Inferior parietal cortex (tissue), 1 donor: ENCODE measurements at regions not wholly inside any gene's neighbourhood (a gene's known extent, or its start where the extent isn't known, plus 50 kb on each side); places are given as distances from the start of the nearest gene placed in this dataset.

Source experiments
- DNase-seq: peaks from one replicate; pipeline ENCODE4 v3.0.0-alpha.2; 2016; ENCODE audit errors: extremely low spot score

GRCh38 chr5:124383693-124384092 is 362.7 kb downstream of the ZNF608 start:
- DNase-seq, result no peak

DNA sequence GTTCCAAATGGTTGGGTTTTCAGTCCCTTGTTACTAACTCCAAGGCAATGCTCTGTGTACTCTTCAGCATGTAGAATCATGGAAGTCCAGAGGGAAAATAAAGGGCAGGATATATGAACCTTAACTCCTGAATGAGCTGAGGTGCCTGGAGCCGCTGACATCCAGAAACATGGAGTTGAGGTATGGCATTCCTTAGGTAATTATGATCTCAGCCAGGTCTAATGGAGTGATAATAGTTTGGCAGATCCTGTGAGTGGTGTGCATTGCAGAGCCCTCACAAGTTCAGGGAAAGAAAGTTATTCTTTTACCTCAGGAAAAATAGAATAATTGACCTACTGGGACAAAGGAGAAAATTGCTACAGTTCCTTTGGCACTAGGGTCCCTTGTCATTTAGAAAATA is 369.1 kb downstream of the ZNF608 start:
- DNase-seq, result no peak

DNA sequence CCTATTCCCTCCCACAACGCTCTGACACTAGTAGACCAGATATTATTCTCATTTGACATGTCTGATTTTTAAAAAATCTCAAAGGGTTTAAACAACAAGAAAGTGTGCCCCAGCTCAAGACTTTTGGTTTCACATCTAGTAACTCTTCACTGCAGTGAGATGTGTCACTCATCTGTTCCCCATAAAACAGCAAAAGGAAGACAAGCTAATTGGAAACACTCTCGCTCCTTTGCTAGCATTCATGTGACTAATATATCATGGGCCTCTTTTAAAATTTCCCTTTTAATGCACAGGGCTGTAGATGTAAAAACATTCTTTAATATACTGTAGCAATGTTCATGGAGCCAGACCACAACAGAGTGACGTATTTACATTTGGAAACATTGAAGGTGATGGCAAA is 372.6 kb downstream of the ZNF608 start:
- DNase-seq, result no peak

DNA sequence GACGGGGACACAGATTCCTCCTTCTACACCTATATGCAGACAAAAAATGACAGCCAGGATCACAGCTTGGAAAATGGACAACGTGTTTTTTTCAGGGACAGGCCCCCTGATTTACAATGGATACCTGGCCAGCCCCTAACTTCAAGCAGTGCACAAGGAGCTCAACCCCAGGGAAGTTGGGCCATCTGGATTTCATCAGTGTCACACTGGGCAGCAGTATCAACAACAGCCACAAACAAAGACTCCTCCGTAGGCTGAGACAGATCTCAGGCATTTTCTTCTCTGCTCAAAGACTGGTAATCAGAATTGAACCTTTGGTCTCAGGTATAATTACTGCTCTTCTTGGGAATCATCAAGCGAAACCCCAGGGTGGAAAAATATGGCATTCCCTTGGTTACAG is 374.0 kb downstream of the ZNF608 start:
- DNase-seq, result no peak

- no peak for DNase-seq
Observed at GRCh38 chr5:124371111-124371706, 375.2 kb downstream of the ZNF608 start.

GRCh38 chr5:124370601-124371000 is 375.8 kb downstream of the ZNF608 start:
- no peak for DNase-seq

- DNase-seq, result no peak
Observed at GRCh38 chr5:124365361-124365801, 381.1 kb downstream of the ZNF608 start.

DNA sequence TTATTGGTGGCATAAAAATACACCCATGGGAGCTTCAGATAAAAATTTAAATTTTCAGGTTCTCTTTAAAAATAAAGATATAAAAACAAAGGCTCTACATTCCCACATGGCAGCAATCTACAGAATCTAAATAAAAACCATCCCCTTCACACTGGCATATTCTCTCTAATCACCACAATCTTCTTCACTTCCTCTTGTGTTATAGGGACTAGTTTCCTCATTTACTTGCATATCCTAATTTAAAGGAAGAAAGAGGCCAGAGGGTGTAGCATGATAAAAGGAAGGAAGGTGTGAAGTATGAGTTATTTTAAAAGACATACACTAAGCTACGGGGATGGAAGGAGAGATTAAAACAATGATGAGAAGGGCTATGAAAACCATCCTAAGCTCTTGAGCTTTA is 390.5 kb downstream of the ZNF608 start:
- DNase-seq, result no peak

DNA sequence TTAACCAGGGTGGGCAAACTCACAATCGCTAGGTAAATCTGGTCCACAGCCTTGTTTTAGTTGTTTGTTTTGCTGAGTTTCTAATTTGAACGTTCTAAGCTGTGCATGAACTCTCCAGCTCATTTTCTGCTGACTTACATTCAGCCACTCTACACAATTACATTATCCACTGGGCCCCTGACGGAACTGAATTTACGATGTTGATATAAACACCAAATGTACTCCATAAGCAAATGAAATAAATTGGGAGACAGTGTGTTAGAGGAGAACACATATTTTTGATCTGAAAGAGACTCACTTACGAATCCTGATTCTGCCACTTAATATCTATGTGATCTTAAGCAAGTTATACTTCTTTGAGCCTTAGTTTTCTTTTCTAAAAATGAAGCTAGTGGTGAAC is 393.4 kb downstream of the ZNF608 start:
- no peak for DNase-seq

GRCh38 chr5:124352312-124352711 is 394.1 kb downstream of the ZNF608 start:
- DNase-seq, result no peak

GRCh38 chr5:124349931-124350330 is 396.5 kb downstream of the ZNF608 start:
- no peak for DNase-seq

DNA sequence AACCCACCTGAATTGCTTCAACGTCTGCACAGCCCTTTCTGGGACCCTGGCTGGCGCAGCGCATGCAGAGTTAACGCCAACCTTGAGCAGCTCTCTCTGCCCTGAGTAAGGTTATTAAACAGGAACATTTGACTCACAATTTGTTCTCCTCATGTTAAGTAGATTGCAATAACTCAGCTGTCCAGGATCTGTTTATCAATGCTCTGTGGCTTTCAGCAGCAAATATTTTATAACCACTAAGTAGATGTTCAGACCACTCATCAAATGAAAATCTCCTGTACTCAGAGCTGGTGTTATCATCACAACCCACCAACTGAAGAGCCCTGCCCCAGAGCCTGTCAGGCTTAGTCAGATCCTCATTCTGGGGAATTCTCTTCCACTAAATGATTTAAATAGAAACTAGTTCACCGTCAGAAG is 403.0 kb downstream of the ZNF608 start:
- no peak for DNase-seq

DNA sequence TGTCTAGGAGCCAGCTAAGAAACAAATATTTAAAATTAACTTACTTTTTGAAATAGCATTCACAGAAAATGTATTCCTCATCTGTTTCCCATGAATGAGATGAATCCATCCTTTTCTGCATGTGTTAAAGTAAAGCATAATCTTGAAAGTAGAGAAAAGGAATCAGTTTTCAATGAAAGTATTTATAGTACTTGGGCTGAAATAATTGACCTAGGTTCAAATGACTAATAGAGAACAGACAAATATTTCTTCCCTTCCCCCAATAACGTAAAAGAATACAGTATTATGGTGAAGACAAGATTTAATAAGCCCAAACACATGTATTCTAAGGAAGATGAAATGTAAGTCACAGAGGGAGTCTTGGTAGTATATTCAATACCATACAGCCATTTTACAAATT is 403.5 kb downstream of the ZNF608 start:
- no peak for DNase-seq

- DNase-seq, result no peak
Observed at GRCh38 chr5:124342584-124342983, 403.9 kb downstream of the ZNF608 start.

DNA sequence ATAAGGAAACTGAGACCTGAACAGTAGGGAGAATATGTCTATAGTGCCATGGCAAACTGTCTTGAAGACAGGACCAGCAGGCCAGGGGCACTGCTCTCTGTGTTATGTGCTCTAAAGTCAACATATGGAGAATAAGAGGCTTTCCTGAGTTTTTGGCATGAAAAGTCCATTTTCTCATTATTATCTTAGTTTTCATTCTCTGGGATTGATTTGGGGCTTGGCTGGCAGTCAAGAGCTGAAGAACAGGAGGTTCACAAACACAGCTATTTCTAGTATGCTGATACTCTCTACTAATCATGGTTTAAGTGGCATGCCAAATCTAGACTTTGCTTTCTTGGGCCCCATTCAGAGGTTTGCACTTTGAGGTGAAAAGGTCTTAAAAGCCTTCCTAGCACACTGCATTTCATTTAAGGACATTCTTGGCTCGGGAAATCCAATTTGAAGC is 404.4 kb downstream of the ZNF608 start:
- DNase-seq, result peak; percentile 38

GRCh38 chr5:124341066-124341858 is 405.2 kb downstream of the ZNF608 start:
- DNase-seq, result peak; percentile 47

DNA sequence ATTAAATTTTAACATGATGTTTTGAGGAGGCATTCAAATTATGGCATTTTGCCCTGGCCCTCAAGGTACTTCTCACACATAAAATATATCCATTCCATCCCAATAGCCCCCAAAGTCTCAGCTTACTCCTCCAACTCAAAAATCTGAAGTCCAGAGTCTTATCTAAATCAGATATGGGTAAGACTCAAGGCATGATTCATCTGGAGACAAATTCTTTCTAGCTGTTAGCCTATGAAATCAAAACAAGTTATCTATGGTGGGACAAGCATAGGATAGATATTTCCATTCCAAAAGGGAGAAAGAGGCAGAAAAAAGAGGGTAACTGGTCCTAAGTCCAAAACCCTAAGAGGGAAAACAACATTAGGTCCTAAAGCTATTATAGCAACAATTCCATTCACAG is 408.4 kb downstream of the ZNF608 start:
- DNase-seq, result no peak

- DNase-seq, result no peak
Observed at GRCh38 chr5:124333298-124333979, 413.0 kb downstream of the ZNF608 start.

GRCh38 chr5:124332273-124332672 is 414.2 kb downstream of the ZNF608 start:
- no peak for DNase-seq

DNA sequence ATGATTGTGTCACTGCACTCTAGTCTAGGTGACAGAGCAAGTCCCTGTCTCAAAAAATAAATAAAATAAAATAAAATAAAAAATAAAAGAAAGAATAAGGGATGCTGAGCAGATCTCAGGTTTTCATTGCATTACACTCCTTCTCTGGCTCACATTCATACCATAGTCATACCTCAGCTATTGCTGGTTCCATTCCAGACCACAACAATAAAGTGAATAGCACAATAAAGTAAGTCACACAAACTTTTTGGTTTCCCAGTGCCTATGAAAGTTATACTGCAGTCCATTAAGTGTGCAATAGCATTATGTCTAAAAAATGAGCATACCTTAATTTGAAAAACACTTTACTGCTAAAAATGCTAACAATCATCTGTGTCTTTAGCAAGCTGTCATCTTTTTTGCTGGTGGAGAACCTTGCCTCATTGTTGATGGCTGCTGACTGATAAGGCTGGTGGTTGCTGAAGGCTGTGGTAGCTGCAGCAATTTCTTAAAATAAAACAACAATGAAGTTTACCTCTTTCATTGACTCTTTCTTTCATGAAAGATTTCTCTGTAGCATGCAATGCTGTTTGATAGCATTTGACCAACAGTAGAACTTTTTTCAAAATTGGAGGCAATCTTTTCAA is 415.7 kb downstream of the ZNF608 start:
- no peak for DNase-seq

GRCh38 chr5:124328201-124328600 is 418.2 kb downstream of the ZNF608 start:
- DNase-seq, result no peak

DNA sequence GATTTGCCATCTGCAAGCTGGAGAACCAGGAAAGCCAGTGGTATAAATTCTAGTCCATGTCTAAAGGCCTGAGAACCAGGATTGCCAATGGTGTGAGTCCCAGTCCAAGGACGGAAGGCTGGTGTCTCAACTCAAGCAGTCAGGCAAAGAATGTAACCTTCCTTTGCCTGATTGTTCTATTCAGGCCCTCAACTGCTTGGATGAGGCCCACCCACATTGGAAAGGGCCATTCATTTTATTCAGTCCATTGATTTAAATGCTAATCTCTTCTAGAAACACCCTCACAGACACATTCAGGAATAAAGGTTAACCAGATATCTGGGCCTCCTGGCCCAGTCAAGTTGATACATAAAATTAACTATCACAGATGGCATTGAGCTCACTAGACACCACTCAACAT is 427.8 kb downstream of the ZNF608 start:
- no peak for DNase-seq
